ENCODE measurements at regions not wholly inside any gene's neighbourhood (a gene's known extent, or its start where the extent isn't known, plus 50 kb on each side); places are given as distances from the start of the nearest gene placed in this dataset.

DNA sequence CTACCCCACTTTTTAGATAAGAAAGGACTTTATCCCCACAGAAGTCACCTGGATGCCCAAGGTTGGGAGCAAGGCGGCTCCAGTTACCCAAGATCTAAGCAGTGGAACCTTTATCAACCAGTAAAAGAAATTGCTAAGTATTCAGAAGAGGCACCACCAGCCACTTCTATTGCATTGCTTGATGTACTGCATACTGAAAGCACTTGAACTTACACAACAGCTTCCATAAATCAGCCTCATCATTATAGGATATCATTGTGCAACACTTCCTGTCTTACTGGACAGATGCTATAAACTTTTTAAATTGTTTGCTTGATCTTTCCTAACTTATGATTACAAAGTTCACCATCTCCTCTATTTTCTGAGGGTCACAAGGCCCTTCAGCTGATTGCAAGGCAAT, 642.7 kb upstream of the CXADR start:
- peak; percentile 32 for DNase-seq

DNA sequence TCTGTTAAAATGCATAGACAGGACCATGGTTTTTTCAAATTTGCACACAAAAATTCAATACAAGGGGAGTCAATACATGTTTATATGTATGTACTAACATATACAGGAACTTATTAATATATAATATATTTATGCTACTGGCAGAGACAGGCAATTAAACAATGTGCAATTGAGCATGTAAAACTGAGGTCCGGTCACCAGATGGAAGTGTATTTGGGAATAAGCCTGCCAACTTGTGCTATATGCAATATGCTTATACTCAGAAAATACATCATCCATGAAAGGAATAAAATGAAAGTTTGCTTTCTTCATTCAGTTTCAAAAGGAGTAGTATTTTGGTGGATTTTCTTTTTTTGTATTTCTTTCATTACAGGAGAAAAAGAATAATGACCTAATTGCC, 640.2 kb upstream of the CXADR start:
- DNase-seq, result no peak

DNA sequence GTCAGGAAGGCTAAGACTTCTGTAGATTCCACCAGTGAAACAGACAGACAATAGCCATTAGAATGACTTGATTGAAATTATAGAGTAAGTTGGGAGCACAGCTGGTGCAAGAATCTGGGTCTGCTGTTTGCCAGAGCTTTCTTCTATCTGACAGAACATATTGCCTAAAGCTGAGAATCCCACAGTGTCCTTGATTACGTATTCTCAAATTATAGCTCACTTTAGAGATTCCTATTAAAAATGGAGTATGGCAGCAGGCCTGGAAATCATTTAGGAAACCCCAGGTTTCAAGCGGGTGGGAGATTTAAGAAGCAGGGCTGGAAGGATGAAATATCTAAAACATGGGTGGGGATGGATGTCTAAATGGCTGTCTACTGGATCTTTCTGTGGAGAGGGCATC, 639.7 kb upstream of the CXADR start:
- no peak for DNase-seq

DNA sequence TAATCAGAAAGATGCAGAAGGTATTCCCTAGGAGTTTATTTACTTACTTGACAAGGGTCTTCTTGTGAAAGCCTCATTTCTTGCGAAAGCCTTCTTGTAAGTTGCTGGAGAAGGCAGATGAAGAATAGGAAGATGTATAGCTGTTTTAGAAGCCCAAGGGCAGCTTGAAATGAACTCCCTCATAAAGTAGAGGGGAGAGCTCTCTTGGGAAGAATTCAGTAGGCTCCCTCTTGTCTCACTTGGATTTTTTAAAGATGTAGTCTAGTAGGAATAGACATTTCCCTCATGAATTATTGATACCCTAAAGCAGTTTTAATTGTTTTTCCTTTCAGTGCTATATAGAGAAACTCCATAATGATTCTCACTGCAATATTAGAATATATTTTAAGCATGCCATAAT, 639.2 kb upstream of the CXADR start:
- DNase-seq, result no peak

DNA sequence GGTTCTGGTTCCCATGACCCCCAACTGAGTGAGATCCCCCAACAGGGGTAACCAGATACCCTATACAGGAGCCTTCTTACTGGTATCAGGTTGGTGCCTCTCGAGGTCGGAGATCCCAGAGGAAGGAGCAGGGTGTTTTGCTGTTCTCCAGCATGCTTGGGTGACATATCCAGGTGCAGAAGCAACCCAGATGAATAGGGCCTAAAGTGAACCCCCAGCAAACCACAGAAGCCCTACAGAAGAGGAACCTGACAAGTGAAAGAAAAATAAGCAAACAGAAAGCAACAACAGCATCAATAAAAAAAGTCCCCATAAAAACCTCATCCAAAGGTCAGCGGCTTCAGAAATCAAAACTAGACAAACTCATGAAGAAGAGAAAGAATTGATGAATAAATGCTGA, 633.4 kb upstream of the CXADR start:
- no peak for DNase-seq

DNA sequence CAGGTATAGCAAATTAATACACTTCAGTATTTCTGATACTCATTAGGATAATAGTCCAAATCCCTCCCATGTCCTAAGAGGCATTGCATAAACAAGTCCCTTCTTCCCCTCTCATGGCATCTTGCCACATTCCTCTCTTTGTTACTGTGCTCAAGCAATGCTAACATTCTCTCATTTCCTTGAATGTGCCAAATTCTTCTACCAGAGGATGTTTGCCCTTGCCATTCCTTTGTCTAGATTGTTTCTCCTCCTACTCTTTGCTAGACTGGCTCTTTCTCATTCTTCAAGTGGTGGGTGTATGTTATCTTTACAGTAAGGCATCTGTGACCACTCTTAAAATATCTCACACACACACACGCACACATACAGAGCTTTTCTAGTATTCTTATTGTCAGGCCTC, 621.0 kb upstream of the CXADR start:
- DNase-seq, result peak; percentile 55

DNA sequence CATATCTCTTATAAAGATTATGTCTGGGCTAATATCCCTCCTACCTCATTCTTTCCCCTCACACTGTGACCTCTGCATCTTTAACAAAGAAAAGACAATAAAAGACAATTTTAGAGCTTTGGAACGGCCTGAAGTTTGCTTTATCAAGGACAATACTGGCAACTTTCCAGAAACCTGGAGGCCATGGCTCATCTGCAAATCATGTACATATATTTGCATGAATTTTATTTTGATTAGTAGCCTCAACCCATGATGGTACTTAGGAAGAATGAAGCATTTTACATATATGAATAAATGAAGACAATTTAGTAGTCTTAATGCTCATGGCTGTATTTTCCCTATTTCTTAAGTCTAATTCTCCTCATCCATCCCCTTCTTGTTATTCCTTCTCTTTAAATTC, 612.2 kb upstream of the CXADR start:
- no peak for DNase-seq

DNA sequence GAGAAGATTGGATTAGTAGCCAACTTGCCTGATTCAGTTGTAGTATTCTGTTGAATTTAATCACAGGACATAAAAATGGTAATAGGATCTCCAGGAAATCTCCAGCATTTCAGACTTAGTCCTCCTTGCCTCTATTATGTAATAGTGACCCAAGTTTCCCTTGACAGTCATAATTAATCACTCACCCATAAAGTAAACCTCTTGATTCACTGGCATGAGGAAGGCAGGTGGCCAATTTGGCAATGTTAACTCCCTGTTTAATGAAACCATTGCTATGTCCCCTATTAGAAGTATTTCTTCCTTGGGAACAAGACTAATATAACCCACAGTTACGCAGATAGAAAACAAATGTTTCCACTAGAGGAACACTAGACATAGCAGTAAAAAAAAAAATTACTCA, 604.8 kb upstream of the CXADR start:
- DNase-seq, result peak; percentile 54

DNA sequence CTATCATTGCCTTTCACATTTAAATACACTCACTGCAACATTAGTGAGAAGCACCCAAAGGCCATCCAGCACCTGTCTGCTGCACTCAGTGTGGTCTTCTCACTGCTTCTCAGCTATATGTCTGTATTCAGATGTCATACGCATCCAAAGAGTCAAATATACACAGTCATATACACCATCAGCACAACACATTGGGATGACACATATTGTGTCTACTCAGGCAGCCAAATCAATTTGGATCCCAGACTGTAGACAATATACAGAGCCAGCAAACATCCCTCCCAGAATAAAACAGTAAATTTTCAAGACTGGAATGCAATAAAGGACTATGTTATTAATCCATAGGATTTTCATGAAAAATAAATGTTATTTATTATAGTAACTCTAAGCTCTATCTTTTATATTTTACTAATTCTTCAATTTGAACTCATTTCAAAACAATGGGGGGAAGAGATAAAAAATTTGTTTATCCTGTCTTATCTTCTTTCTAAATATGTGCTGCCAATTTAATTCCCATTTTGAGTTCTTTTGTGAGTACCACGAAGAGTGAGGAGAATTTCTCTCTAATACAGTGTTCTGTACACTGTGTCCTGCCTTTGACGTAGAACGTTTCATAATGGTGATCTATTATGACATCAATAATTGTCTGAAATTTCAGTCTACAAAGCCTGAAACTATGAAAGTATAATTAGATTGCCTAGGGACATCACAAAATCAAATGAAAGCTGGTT, 602.2 kb upstream of the CXADR start:
- DNase-seq, result no peak

DNA sequence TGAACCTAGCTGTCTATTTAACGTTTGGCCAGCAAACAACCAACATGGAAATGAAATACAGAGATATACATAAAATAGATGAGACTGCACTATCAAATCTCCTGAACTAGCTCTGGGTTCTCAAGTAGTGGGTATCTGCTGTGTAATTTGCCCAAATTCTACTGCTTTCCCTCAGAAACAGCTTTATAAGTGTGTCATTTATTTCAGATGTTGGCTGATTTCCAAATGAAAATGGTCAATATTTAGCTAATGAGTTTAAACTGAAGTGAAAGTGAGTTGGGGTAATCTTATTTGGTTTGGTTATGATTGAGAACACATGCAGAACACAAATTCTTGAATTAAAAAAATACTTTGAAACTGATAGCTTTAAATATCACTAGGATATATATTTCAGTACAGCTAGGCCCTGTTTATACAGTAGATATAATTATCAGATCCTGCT, 601.7 kb upstream of the CXADR start:
- no peak for DNase-seq

DNA sequence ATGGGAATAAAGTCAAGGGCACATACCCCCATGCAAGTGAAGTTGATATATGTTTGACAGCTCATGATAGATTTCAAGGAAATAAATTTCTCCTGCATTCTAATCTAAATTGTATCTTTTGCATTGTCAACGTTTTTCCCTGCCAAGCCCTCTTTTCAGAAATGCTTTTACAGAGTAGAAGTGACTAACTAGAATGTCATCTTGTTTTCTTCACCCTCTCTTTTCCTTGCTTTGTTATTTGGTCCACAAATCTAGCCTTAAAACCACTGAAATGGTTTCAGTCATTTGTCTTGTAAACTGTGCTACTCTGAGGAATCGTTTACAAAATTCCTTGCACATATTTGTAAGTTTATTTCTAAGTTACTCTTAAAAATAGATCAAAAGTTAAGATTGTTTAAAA, 600.8 kb upstream of the CXADR start:
- peak; percentile 22 for DNase-seq

DNA sequence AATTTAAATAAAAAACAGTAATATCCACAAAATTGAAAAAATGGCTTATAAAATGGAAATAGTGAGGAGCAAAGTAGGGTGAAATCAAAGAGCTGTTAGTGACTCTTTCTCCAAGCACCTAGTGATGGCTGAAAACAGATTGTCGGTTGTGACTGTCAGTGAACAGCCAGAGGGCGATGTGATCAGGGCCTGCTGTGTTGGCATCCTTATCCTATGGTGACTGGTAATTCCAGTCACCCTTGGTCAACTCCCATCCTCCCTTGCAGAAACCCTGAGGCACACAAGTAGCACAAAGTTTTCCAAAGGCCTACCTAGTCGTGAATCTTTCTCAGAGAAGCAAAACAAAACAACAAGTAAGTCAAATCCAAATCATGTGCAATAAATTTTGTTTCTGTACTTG, 599.8 kb upstream of the CXADR start:
- no peak for DNase-seq

DNA sequence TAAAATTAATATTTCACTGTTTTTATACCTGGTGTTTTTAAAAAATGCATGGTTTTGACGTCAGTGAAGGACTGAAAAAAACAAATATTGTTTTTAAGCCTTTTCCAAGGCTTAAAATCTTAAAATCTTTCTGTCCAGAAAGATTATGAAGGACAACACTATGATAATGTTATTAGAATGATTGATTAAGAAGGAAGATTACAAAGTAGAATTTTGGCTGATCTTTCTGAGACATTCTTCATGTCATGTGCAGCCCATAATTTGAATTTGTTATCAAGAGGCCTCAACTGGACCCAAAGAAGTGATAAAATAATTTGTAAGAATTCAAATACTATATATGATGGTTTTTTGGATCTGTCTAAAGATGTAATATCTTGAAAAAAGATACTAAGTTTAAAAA, 584.4 kb upstream of the CXADR start:
- no peak for DNase-seq

DNA sequence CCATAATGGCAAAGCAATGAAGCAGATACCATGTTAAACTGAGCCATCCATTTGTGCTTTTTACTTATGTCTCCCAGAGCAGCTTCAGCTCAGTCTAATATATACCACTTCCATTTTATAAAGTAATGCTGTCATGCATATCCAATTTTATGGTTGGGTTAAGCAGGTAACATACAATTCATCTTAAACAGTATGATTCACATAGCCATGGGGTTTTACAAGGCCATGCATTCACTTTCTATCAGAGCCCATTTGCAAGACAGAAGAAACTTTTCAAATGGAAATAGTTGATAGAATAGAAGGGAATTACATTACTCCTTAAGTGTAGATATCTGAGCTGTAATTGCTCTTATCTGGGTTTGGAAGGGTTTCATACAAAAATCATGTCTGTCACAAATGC, 580.5 kb upstream of the CXADR start:
- DNase-seq, result no peak

DNA sequence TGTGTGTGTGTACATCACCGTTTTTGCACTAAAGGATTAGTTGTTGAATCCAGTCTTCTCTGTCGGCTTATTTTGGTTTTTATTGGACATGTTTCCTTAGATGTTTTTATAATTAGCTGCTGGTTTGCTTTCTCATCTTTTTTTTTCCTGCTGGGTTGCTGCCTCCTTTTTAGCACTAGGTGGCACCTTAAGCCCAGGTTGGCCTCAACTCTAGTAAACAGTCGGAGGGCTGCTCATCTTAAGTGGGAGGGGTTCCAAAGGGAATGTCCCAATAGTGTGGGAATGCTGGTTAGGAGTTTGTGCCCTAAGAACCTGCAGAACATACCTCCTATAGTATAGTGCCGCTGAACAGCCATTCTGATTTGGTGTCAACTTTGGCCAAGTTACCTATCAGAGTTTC, 570.1 kb upstream of the CXADR start:
- peak; percentile 12 for DNase-seq

DNA sequence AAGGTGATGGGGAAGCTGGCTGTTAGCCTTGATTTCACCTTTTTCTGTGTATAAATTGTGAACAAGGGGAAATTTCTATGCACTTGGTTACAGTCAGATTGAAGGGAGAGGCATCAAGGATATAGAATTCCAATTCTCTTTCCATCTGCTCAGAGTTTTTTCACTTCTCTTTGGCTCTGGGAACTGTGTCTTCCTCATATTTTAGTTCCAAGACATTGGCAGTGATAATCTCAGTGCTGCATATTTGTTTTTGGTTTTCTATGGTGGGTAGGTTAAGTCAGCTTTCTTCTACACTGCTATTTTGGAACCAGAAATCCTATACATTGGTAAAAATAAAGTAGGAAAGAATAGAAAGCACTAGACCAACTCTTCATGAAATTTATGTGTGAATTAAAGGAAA, 569.6 kb upstream of the CXADR start:
- no peak for DNase-seq

DNA sequence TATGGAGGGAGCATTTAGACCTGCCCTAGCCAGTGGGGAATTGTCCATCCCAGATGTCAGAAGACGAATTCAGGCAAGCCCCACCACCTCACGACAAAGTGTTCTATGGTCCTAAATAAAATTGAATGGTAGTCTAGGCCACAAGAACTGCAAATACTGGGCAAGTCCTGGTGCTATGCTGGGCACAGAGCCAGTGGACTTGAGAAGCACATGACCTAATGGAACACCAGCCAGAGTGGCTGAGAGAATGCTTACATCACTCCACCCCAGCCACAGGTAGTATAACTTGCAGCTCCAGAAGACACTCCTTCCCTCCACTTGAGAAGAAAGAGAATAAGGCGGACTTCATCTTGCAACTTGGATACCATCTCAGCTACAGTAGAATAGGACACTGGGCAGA, 567.3 kb upstream of the CXADR start:
- DNase-seq, result no peak

DNA sequence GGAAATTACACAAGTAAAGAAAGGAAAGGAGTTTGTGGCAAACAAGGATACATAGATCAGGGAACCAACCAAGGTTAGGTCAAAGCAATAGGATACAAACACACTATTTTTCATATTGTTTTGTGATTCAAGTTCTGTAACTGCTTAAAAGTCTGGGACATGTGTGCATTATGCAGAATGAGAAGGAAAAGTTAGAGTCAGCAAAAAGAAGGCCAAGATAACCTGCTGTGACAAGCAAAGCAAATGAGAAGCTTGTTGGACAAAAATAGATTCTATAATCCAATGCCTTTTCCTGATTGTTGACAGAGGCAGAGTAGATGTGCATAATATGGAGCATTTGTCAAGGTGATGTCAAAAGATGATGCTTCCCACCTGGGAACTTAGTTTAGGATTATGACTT, 556.0 kb upstream of the CXADR start:
- no peak for DNase-seq

DNA sequence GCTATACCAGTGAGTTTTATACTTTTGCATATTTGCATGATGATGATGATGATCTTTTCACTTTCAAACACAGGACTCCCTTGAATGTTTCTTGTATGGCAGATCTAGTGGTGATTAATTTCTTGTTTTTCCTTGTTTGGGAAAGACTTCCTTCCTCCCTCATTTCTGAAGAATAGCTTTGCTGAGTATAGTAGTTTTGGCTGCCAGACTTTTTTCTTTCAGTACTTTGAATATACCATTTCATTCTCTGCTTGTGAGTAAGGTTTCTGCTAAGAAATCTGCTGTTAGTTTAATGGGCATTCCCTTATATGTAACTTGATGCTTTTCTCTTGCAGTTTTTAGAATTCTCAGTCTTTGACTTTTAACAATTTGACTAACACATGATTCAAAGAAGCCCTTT, 547.4 kb upstream of the CXADR start:
- DNase-seq, result no peak

DNA sequence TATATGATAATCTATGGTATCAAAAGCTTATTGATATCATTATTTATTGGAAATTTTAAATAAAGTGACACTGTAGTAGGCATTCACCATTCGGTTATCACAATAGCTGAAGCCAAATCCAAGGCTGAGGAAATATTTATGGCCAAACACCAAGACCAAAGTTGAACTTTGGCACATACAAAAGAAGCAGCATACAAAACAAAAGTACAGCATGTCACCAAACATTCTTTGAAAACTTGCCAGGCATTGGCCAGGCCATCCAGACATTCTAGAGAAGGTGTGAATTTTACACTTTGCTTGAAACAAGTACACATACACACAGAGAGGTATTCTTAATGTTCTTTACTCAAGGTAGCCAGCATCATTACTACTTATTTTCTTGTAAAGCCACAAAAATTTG, 544.4 kb upstream of the CXADR start:
- DNase-seq, result no peak

DNA sequence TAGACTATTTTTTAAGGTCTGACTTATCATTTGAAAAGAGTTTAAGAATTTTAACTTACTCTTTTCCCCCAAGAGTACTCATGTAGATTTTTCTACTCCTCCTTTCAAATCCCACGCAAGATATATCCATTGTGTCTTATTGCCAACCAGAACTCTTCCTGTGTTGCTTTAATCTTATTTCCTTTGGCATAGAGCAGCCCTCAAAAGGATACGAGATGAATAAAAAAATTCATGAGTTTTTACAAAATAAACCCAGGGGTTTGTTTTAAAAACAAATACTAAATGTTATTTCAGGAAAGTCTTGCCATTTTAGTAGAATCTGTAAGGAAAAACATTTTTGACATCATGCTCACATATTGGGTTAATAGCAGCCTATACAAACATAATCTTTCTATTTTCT, 543.2 kb upstream of the CXADR start:
- DNase-seq, result no peak

DNA sequence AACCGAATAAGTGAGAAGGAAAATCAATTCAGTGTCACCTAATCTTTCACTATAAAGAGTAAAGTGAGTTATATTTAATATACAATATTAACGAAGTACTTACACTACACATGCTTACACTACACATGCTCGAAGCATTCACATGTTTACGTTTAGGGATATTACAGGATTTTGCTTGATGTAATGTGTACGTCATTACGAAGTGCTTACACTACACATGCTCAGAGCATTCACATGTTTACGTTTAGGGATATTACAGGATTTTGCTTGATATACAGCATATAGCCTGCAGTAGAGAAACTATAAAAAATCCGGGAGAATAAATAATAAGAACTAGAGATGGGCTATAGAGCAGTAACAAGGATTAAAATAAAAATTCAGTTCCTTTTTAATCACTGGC, 538.8 kb upstream of the CXADR start:
- DNase-seq, result no peak

DNA sequence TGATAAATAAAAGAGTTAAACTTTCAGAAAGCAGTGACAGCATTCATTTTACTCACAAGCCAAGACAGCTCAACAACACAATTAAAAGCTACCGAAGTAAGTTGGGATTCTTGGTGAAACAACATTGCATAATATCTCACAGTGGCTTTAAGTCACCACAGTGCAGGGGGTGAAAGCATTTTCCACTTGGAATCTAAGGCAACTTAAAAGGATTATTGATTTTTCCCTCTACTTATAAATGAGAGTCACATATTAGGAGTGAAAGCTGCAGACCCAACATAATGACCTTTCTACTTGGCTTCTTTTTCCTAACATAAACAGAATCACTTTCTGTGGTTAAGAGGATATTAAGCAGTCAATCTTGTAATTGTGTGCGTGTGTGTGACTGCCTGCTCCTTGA, 536.6 kb upstream of the CXADR start:
- no peak for DNase-seq

DNA sequence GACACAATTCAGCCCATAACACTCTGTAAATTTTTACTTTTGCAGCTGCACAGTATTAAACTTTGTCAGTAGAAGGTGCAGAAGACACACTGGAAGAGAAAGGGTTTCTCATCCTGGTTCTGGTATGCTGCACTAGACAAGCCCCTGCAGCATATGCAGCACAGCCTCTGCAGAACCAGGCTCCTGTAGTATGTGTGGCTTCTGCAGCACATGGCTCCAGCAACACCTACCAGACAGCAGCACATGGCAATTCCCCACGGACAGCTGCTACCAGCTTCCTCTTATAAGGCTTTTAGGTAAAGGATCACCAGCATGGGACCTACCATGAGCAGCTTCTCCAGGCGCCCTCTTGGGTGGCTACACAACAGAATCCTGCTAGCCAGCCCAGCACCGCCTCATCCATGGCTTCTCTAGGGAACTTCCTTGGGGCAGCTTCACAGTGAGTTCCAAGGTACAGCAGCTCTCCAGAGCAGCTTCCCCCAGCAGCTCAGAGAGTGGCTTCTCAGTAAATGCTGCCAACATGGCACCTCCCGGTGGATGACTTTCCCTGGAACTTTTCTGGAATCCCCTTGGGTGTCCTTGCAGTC, 534.4 kb upstream of the CXADR start:
- DNase-seq, result no peak

DNA sequence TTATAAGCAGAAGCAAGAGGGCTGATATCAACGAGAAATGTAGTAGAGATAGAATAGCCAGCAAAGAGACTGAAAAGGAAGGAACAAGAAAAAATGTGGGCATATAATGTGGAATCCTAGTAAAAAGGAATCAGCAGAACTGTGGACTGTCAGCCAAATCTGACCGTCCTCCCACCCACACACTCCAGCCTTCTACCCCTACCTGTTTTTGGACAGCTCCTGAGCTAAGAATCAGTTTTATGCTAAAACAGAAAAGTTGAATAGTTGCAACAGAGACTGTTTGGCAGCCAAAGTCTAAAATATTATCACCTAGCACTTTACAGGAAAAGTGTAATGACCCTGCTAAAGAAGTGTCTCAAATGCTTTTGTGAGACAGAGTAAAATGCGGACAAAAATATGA, 533.3 kb upstream of the CXADR start:
- DNase-seq, result no peak
